Gastrocnemius medialis (tissue), 4 donors: ENCODE measurements at regions not wholly inside any gene's neighbourhood (a gene's known extent, or its start where the extent isn't known, plus 50 kb on each side); places are given as distances from the start of the nearest gene placed in this dataset.

Source experiments
- POLR2A ChIP-seq, 2 donors: fragments of 450-650 bp; IDR thresholded peaks; one replicate each; pipeline ENCODE4 v1.6.1; 2017; ENCODE audit warnings: antibody characterized with exemption in 2 of 2, mild to moderate bottlenecking in 2 of 2, moderate library complexity in 2 of 2
- TF ChIP-seq, protein P1 (sequence below), 5 experiments: fragments of 450-650 bp in 3 of 5; fragments of 200-600 bp in 2 of 5; sonication (generic) in 2 of 5; IDR thresholded peaks in 4 of 5; conservative IDR thresholded peaks in 1 of 5; 1 replicate in 4 of 5; 2 replicates in 1 of 5; pipeline ENCODE4 v1.5.1; 2016 to 2019; ENCODE audit warnings: antibody characterized with exemption in 5 of 5, mild to moderate bottlenecking in 3 of 5, moderate library complexity in 3 of 5

DNA sequence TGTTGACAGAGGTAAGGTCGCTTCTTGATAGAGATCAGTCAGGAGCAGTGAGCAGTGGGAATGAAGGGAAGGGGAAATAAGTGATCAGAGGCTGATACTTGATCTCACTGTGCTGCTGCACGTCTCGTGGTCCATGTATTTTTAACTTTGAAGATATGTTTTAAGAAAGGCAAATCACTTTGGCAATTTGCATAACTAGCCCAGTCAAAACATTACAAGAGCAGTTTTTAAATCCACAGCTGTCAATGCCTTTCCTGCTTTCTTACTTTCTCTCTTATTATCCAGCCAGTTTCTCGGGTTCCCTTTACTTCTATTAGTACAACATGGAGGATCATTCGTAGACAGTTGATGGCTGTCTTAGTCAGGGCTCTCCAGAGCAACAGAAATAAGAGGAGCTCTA lies 472.8 kb downstream of the TMA16 start:
- no peak for TF ChIP-seq POLR2A (IDR thresholded peaks at IDR 0.05)
- TF ChIP-seq, protein P1, sequence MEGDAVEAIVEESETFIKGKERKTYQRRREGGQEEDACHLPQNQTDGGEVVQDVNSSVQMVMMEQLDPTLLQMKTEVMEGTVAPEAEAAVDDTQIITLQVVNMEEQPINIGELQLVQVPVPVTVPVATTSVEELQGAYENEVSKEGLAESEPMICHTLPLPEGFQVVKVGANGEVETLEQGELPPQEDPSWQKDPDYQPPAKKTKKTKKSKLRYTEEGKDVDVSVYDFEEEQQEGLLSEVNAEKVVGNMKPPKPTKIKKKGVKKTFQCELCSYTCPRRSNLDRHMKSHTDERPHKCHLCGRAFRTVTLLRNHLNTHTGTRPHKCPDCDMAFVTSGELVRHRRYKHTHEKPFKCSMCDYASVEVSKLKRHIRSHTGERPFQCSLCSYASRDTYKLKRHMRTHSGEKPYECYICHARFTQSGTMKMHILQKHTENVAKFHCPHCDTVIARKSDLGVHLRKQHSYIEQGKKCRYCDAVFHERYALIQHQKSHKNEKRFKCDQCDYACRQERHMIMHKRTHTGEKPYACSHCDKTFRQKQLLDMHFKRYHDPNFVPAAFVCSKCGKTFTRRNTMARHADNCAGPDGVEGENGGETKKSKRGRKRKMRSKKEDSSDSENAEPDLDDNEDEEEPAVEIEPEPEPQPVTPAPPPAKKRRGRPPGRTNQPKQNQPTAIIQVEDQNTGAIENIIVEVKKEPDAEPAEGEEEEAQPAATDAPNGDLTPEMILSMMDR (IDR thresholded peaks at IDR 0.05 in 4 of 5, conservative IDR thresholded peaks at IDR 0.05 in 1 of 5), result no peak
